ENCODE measurements at regions not wholly inside any gene's neighbourhood (a gene's known extent, or its start where the extent isn't known, plus 50 kb on each side); places are given as distances from the start of the nearest gene placed in this dataset.

DNA sequence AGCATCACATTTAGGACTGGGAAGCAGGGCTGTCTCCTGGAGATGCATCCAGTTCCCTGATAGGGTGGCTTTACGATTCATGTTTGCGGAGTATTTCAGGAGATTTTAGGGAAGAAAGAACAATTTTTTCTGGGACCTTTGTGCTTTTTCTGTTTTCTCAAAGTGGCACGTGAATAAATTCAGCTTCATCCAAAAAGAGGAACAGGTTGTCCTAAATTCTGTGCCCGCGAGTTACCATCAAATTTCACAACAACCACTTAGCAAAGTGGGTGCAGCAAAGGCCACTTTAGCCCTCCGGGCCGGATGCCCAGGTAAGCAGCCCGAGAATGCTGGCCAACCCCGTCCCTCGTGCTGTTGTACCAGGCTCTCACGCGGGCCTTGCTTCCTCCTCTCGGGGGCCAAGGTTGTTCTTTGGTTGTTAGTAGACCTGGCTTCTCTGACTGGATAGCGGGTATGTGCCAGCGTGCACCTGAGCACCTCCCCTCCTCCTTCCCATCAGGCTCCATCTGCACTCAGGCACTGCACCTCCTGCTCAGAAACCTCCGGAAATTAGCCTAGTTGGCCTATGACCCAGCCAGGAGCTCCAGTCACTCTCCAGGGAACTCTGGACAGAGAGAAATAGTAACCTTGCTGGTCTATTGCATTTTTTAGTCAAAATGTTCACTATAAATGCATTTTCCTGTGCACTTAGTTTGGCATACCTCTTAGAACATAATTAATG is 83.0 kb downstream of the CMPK2 start:
- DNase-seq (ENCODE audit: low read depth) = no peak

DNA sequence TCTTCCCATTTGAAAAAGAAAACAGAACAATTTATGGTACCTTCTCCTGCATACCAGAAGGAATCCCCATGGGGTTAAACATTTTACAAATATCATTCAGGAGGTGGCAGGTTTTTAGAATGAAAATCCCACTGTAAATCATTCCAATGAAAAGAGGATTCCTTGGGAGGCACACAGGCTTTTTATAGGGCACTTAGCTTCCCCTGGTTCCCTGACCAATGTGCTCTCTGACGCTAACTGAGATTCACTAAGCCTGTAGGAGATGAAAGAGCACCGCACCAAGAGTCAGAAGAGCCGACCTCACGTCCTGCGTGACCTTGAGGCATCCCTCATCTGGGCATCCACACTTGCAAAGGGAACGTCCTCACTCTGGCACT is 82.5 kb downstream of the CMPK2 start:
- no peak for DNase-seq (ENCODE audit: low read depth)

GRCh38 chr2:6784291-6784690 is 81.4 kb downstream of the CMPK2 start:
- DNase-seq (ENCODE audit: low read depth) = no peak

DNA sequence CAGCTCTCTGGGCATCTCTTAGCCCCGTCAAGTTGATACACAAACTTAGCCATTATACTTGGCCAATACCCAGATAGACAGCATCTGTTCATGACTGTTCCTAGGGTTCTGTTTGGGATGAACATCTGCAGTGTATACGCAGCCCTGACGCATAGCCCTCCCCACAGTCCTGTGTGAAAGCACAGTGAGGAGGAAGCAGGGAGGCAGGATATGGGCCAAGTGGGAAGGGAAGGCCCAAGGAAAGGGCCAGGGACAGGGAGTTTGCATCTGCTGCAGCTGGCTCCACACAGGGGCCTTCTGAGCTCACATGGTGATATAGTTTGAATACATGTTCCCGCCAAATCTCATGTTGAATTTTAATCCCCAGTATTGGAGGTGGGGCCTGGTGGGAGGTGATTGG is 80.2 kb downstream of the CMPK2 start:
- no peak for DNase-seq (ENCODE audit: low read depth)

GRCh38 chr2:6787376-6787775 is 78.3 kb downstream of the CMPK2 start:
- no peak for DNase-seq (ENCODE audit: low read depth)

DNA sequence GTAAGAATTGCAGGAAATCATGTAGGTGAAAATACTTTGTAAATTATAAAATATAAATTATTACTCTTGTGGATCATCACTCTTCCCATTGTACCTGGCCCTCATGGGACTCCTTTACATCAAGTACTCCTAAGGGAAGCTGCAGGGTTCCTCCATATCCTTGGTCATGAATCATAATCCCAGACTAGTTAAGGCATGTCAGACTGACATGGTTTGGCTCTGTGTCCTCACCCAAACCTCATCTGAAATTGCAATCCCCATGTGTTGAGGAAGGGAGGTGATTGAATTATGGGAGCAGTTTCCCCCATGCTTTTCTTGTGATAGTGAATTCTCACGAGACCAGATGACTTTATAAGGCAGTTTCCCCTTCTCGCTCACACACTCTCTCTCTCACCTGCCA is 77.1 kb downstream of the CMPK2 start:
- DNase-seq (ENCODE audit: low read depth) = no peak

DNA sequence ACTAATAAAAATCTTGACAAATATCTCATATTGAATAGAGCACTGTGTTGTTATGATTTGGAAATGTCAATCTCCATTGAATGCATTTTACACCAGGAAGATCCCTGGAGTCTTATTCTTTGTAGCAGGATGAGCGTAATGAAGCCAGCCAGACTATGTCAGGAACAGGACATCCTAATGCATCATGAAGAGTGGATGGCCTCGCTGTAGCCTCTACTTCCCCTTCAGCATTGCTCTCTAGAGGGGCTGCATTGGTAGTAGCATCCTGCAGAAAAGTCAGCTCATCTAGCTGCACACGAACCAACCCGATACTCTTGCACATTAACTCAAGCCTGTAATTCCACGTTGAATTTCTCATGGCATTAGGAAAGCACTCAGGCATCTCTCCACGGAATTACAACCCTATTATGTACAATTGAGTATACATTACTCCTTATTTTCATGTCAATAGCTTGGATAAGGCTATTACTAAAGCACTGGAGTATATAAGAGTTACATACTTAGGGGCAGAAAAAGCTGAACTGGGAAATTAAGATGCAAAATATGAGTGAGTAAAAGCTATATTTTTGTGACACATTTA is 76.1 kb downstream of the CMPK2 start:
- DNase-seq (ENCODE audit: low read depth) = no peak

DNA sequence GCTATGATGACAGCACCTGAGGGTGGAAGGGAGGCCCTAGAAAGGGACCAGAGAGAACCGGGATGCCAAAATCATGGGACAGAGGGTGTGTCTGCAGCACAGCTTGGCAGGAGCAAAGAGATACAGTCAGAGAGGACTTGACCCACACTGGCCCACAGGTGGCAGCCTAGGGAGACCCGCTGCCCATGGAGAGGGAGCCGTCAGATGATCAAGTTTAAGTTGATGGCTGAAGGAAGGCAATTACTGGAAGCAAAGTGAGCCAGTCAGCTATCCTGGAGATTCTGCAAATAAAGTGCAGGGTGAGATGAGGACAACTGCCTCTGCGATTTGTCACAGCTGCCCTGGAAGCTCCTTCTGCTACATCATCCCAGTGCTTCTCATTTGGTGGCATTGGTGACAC is 74.0 kb downstream of the CMPK2 start:
- DNase-seq (ENCODE audit: low read depth) = no peak

GRCh38 chr2:6792883-6793282 is 72.8 kb downstream of the CMPK2 start:
- no peak for DNase-seq (ENCODE audit: low read depth)

- no peak for DNase-seq (ENCODE audit: low read depth)
Observed at GRCh38 chr2:6793371-6793770, 72.3 kb downstream of the CMPK2 start.

- DNase-seq (ENCODE audit: low read depth) = no peak
Observed at GRCh38 chr2:6793913-6794312, 71.8 kb downstream of the CMPK2 start.

- DNase-seq (ENCODE audit: low read depth) = no peak
Observed at GRCh38 chr2:6794448-6794847, 71.3 kb downstream of the CMPK2 start.

Data from activated T-helper 1 cell treated with Interleukin-2 at 50 U/mL for 16 hours (primary cell).